GM21360 (cell line): ENCODE measurements at regions not wholly inside any gene's neighbourhood (a gene's known extent, or its start where the extent isn't known, plus 50 kb on each side); places are given as distances from the start of the nearest gene placed in this dataset.

Source experiments
- ATAC-seq: cut with Tn5 transposase; IDR thresholded peaks from one replicate; pipeline ENCODE4 v1.9.1; 2021; ENCODE audit warnings: mild to moderate bottlenecking, moderate library complexity; ENCODE audit not compliant: unreplicated experiment

DNA sequence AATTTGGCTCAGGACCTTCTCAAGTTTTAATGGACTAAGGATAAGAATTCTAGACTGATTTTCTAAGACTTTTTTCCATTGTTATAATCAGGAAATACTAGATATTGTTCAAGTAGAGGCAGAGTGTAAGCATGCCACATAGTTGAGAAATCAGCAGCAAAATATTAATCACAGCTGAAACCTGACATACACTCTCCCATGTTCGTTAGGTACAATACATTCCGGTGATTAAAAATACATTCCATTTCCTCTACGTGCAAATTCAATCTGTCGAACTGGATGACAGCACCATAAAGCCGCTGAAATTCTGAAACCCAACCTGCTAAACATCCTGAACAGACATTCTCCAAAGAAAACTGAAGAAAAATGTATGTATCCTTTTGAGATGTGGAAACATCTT is 587.6 kb upstream of the DIPK2B start:
- no peak for ATAC-seq

DNA sequence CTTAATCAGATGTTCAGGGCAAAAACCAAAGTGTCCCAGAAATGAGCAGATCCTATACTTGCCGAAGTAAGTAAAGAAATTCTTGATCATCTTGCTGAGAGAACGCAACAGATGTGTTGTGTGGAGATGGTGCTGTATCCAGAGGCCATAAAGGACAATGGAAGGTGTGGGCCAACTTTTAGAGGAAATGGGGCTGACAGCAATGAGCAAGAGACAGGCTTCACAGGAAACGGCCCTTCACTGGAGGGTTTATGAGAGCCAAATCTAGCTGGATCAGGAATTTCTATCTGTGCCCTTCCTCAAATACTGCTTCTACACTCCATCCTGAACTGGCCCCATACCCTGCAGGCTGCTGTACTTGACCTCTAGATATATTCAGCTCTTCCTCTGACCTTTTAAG is 583.9 kb upstream of the DIPK2B start:
- no peak for ATAC-seq

DNA sequence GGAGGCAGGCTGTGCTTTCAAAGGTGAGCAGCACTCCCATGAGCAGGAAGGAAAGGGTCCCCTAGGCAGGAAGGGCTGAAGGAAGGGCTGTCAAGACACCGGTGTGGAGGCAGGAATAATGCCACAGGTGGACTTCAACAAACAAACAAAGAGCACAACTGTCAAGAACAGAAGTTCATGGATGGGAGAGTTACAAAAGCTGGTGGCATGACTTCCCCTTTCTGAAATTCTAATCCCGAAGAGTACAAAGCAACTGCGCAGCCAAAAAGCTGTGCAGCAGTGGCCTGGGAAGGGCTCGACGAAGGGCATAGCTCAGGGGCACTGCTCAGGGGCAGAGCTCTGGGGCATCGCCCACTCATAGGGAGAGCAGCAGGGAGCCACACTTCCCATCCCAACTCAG is 582.3 kb upstream of the DIPK2B start:
- no peak for ATAC-seq

DNA sequence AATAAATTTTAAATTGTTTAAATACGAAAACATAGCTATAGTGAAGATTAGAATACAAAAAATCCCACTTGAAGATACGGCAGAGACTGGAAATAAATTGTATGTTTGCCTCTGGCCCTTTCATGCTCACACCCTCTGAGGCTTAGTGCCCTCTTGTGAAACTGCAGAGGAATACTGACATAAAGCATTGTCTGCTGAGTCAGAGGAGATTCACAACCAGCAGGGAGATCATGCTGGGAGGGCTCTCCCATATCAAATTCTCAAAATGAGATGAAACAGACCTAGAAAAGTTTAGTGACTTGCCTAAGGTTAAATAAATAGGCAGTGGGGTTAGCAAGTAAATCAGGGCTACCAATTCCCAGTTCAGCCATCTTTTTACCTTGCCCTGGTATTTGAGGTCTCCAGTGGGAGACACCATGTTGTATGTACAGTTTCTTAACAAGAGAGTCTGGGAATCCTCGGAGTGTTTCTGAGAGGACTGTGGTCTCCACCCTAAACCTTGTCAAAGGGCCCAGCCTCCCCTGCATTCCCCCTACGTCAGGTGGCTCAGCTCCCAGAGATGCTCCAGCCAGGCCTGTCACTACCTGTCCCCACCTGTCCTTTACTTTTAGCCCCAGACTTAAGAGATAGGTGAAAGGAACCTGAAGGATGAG is 581.4 kb upstream of the DIPK2B start:
- ATAC-seq, result no peak

DNA sequence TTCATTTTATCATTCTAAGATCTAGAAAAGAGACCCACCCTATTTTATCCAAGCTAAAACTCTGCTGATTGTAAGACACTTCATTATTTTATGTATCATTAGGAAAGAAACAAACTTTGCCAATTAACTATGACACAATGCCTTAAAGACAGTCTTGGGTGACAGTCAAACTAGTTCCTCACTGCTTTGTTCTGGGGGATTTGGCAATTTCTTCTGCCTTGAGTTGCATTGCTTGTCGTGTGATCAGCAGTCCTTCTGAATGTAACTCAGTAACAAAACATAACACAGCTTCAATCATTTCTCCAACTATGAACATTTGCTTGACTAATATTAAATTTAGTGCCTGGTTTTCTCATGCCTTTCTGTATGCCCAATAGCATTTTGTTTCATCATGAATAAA is 577.9 kb upstream of the DIPK2B start:
- ATAC-seq, result no peak

DNA sequence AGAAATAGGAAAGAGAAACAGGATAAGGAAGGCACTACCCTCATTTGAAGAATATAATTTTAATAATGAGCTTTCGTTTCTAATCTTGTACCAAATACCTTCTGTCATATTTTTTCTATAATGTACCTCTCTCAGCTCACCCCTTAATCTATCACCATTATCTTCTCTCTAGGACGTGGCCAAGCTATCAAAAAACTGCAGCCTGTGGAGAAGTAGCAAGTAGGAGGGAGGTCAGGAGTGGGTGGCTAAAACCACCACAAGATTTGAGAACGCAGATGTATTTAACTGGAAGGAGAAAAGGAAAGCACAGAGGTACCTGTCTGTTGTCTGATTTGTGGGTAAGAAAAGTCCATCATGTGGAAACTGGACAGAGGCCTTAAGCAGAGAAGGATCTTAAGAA is 576.7 kb upstream of the DIPK2B start:
- no peak for ATAC-seq

DNA sequence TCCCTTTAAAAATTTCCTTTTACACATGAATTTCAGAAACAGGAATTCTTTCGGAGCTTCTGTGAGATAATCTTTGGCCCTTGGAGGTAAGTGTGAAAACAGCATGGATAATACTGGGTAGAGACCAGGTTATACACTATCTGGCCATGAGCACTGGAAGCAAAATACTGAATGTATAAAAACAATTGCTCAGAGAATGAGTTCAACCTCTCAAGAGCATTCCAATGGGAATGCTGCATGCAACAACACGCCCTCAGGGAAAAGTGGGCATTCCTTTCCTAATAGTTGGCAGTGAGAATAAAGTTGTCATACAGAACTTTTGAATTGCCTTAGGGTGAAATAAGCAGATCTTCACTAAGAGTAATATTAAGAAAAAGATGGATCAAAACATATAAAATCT is 574.8 kb upstream of the DIPK2B start:
- no peak for ATAC-seq

DNA sequence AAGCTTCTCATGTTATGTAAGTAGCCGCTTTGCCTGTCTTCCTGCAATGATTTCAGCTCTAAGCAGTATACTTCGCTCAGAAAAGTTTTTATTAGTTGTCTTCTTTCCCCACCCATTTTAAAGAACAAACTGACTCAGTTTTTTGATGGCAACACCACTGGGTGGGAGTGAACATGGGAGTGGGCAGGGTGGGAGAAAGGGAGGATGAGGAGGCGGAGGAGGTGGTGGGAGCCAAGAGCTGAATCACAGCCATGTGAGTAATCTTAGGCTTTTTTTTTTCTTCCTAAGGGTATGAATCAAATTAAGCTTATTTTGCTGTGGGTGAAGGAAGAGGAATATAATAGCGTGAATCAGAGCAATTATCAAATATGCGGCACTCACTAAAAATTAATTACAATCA is 574.3 kb upstream of the DIPK2B start:
- ATAC-seq, result no peak

DNA sequence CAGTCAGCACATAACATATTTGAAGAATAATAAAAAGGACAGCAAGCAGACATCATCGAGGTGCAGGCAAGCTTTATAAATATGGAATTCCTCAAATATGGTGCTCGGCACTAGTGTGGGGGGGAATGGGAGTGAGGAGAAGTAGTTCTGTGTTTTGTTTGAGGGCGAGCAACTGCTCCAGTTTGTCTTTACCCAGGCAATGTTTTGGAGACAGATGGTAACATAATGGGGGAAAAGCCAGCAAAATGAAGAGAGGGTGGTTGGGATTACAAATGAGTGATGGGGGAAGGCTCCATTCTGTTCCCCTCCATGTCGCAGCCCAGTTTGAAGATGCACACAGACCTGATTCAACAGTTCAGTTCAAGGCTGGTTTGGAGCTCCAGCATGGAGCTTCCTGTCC is 572.9 kb upstream of the DIPK2B start:
- no peak for ATAC-seq

DNA sequence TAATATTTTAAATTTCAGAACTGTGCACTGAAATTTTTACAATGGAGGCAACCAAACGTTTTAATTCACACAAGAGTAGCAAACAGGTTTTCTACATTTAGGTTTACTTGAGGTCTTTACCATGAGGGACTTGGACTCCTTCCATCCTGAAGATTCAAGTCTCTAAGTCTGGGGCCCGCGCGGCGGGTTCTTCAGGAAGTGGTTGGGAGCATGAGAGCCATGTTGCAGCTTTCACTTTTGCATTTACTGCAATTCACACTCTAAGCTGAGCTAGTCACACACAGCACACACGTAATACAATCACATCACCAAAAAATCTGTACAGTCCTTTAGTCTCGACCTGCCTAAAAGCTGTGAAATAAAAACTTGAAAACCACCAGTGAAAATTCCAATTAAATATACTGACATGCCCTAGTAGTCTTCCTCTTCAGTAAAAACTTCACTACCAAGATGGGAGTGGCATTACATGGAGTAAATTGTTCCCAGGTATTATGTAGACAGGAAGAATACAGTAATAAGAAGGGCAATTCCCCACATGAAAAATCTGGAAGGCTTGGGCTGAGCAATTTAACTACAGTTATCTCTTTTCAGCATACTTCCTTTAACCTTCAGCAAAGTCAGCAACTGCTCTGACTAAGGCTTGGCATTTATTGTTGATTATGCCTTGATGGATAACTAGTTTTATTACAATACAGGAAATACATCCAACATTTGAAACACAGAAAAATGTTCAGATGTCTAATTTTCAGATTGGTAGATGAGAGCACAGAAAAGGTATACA is 571.1 kb upstream of the DIPK2B start:
- peak; percentile 49 for ATAC-seq

DNA sequence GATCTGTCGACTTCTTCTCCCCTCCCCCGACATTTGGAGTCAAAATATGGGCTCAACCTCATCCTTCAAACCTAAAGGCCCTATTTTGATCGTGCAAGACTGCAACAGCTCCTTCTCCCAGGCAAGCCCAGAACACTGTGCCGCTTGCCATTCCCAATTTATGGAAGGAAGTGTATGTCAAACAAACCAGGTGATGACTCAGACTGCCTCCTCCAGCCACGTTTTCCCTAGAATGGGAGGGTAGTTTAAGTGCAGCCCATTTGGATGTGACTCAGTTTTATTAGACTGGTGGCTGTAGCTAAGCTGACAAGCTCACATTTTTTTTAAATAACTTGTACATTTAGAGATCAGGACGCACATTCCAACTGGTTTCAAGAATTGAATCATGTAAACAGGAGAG is 570.4 kb upstream of the DIPK2B start:
- no peak for ATAC-seq

DNA sequence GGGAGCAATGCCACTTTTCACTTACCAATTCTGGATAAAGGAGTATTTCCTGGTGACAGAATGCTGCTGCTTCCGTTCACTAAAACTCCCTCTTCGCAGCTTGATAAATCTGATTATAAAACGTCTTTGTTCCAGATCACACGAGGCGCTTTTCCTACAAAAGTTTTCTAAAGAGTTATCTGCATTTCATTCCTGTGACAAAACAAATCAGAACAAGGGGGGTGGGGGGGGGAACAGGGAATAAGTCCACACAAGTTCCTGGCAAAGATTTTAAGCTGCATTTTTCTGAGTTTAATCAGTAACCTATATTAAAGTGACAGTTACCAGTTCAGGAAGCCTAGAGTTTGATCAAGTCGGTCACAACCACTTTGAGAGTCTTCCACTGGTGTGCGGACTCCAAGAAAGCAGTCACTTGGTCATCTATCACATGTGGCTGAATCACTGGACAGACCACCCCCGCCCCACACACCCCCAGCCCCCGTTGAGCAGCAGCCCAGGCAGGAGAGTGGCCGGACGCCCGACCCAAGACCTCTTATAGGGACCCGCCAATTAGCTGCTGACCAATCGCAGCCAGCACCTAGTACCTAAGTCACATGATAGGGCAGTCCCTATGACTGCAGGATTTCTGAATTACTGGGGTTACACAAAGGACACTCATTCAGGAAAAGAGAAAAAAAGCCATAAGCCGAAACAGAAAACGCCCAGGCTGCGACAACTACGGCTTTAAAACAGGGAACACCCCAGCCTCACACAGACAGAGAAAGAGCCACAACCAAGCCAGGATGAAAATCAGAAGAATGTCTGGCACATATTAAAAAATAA is 569.3 kb upstream of the DIPK2B start:
- peak; percentile 72 for ATAC-seq

DNA sequence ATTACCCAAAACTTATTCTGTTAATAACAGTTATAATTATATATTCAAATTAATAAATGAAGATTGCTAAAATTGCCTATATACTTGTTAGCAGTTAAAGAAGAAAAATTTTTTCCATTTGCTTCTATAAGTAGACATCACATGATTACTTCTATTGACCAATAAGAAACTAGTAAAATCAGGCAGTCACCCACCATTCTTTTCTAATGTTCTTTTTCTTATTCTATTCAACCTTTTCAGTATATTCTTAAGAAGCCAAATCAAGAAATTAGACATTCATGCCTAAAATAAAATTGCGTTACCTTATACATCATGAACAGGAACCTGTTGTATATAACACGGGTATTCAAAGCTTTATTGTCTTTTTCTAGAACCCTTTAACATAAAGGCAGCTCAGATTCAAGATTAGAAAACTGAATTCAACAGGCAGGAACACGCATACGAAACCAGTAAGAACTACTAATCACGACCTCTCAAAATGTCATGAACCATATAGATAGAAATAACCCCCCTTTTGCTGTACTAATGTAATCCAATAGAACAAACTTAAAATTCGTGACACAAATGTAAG is 568.1 kb upstream of the DIPK2B start:
- ATAC-seq, result no peak

DNA sequence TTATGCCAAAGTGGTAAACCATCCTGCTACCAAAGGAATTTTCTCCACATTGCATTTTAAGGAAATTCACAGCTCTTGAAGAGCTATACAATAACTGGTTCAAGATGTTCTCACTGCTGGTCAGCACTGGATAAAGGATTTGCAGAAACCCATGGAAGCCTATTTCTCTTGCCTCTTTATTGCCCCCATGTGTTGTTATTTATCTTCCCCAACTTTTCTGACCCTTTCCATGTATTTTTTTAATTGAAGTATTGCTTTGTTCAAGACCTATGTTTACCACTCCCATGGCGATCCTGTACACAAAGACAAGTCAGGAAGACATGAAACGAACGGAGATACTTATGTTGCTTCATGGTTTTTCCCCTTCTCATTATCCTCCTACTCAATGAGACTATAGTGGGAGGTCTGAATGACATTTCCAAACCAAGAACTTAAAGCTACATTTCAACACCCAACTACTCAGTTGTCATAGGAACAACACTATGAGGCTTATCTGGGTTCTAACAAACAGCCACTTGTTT is 566.4 kb upstream of the DIPK2B start:
- no peak for ATAC-seq

DNA sequence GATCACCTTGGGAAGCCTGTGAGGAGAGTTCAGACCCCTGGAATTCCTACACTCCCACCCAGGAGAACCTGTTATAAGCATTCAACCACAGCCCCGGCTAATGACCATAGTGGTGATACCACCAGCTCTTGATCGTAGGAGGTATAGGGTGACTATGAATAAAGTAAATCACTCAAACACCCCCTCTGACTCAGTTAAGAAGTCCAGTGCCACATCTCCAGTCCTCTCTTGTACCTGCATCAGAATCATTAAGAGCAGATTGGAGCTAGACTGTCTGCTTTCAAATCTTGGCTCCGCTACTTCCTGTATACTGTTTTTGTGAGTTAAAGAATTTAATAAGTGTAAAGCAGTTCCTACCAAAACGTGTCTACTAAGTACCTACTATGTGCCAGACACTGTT is 565.1 kb upstream of the DIPK2B start:
- ATAC-seq, result no peak

DNA sequence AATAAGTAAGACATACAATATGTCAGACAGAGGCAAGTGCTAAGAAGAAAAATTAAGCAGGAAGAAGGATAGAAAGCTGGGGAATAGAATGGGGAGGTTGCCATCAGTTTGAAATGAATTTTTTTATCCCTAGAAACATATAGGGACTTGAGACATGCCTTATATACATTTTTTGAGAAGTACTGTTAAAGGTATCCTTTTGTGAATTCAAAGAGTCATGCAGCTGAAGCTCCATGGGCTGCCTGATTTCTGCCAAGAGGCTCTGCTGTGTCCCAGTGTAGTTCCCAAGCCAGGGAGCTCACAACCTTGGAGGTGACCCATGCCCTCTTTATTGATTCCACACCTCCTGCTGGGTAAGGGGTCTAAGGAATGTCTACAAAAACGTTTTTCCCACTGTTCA is 564.6 kb upstream of the DIPK2B start:
- ATAC-seq, result no peak

DNA sequence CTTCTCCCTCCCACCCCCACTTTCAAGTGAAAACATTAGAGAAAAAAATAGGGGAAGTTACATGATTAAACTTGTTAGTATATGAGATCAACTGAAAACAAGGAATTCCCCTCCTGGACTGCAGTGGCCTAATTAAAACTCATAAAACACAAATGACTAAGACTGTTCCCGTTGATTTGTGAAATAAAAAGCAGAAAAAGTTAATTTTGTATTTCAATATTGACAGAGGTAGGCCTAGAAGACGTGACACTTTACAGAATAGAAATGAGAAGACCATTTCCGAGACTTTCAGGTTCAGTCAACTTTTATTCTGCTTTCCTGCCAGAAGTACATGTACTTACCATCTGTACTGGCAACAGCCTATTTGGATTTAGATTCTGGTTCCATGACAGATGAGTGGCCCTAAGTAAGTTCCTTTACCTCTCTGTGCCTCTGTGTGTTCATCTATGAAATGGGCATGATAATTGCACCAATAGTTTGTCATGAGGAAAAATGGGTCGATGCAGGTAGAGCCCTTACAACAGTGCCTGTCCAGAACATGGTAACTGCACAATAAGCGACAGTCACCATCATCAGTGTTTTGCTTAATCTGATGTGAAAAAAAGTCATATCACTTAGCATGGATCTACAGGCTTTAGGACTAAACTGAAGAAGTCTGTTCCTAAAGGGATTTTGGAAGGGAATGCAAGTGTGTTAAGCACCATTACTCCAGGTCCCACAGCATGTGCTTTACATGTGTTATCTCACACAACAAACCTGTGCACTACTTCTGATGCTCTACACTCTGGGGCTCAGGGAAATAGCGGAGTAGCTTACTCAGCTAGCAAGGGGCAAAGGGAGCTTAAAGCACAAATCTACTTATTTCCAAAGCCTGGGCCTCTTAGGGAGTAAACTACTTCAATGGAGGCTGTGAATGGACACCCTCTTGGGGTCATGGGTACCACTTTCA is 562.3 kb upstream of the DIPK2B start:
- ATAC-seq, result no peak

DNA sequence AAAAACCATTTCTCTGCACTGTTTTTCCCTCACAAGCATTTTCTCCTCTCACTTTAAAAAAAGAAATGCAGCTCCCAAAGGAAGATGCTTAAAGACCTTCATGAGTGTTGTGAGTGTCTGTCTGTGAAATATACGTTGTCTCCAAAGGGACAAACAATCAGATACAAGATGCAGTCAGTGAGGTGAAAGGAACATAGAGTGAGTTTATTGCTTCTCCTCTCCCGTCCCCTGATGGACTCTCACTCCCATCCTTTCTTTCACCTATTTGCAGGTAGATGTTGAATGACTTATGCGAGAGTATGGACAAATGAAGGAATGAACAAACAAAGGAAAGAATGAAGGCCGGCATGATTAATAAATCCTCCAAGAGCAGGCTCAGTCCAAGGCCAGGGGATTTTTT is 561.2 kb upstream of the DIPK2B start:
- no peak for ATAC-seq

DNA sequence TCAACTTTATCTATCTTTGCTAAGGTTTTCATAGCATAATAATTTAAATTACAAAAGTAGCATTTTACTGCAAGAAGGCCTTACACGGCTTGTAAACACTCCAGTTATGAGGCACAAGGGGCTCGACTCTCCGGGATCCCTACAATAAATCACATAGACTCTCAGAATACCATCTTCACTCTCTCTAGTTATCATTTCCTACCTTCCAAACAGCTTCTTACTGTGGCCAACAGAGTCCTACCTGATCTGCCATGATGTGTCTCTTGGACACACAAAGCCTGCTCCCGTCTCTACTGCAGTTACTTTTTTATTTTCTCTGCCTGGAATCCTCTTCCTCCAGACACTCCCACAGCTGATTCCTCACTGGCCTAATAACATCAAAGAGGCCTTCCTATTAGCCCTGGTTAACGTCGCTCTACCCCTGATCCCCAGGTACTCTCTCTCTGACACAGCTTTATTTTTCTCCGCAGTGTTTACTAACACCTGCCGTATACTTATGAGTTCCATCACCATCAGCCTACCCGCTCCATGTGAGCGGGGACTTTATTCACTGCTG is 559.6 kb upstream of the DIPK2B start:
- ATAC-seq, result no peak
